Epithelial cell of proximal tubule (primary cell): ENCODE measurements at regions not wholly inside any gene's neighbourhood (a gene's known extent, or its start where the extent isn't known, plus 50 kb on each side); places are given as distances from the start of the nearest gene placed in this dataset.

Experiments used
- DNase-seq: peaks from one replicate; pipeline ENCODE4 v3.0.0-alpha.2; 2011; ENCODE audit warnings: low read depth
- H3K4me3 ChIP-seq: 2 replicates; pipeline ENCODE4 v1.5.1; 2011; ENCODE audit warnings: low read depth, mild to moderate bottlenecking, low read length
- TF ChIP-seq, protein P1 (sequence below): conservative IDR thresholded peaks from 2 replicates; pipeline ENCODE4 v1.5.1; 2012; ENCODE audit warnings: low read depth, mild to moderate bottlenecking, low read length

DNA sequence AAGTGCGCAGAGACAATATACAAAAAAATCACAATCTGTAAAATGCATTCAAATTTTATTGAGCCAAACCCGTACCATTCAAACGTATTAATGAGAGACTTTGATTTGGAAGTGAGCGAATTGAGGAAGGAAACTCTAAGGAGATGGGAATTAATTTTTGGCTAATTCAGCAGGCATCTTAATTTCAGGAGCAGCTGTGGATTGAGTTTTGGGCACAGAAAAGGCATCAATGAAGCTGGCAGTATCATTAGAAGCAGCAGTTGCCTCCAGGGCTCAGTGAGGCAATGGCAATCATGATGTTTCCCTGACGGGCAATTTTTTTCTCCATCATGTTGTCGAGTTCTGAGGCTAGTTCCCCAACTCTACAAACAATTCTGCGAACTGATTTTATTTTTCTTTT lies 2041.6 kb downstream of the NCAM2 start:
- DNase-seq, result no peak
- no peak overlapping the region for H3K4me3 ChIP-seq
- TF ChIP-seq, protein P1, sequence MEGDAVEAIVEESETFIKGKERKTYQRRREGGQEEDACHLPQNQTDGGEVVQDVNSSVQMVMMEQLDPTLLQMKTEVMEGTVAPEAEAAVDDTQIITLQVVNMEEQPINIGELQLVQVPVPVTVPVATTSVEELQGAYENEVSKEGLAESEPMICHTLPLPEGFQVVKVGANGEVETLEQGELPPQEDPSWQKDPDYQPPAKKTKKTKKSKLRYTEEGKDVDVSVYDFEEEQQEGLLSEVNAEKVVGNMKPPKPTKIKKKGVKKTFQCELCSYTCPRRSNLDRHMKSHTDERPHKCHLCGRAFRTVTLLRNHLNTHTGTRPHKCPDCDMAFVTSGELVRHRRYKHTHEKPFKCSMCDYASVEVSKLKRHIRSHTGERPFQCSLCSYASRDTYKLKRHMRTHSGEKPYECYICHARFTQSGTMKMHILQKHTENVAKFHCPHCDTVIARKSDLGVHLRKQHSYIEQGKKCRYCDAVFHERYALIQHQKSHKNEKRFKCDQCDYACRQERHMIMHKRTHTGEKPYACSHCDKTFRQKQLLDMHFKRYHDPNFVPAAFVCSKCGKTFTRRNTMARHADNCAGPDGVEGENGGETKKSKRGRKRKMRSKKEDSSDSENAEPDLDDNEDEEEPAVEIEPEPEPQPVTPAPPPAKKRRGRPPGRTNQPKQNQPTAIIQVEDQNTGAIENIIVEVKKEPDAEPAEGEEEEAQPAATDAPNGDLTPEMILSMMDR, result no peak

- TF ChIP-seq, protein P1, result no peak
- no peak for DNase-seq
- no peak overlapping the region for H3K4me3 ChIP-seq
These were observed 2047.7 kb downstream of the NCAM2 start for GRCh38 chr21:23045955-23046354.

GRCh38 chr21:23067672-23068071 lies 2069.5 kb downstream of the NCAM2 start:
- H3K4me3 ChIP-seq, result no peak overlapping the region
- DNase-seq, result no peak
- TF ChIP-seq, protein P1, result no peak

GRCh38 chr21:23083242-23083641 lies 2085.0 kb downstream of the NCAM2 start:
- TF ChIP-seq, protein P1, result no peak
- no peak for DNase-seq

GRCh38 chr21:23093259-23093658 lies 2095.1 kb downstream of the NCAM2 start:
- DNase-seq, result no peak
- H3K4me3 ChIP-seq, result no peak overlapping the region
- TF ChIP-seq, protein P1, result no peak

More at GRCh38 chr21:23083242-23083641, 2085.0 kb downstream of the NCAM2 start:
- H3K4me3 ChIP-seq, result no peak overlapping the region

DNA sequence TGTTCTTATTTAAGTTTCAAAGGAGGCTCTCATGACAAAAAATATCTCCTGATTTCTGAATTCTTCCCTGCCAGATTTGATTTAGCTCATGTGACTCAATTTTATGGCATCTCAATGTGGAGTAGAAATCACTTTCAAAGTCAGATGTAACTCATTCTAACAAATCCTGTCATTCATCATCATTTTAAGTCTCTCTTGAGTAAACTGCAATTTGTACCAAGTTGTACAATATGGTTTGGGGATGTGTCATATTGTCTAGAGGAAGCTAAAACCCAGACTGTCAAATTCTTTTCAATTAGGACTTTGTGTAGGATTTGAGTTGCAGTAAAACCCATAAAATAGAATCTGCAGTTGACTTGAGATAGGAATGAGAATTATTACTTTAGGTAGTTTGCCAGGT lies 2101.0 kb downstream of the NCAM2 start:
- DNase-seq, result no peak
- no peak overlapping the region for H3K4me3 ChIP-seq
- TF ChIP-seq, protein P1, result no peak

DNA sequence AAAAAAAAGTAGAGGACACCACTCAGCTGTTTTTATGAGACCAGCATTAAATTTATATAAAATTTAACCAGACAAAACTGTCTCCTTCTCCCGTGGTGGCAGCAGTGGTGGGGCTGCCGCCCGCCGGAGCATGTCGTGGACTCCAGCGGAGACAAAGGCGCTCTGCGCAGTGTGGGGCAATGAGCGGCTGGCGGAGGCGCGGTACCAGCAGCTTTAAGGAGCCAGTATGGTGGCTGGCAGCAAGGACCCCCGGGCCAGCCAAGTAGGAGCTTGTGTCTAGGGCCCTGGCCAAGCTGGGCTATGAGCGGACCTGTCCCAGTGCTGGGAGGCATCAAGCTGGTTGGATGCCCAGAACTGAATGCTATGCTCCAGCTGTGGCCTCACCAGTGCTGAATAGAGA lies 2102.9 kb downstream of the NCAM2 start:
- H3K4me3 ChIP-seq, result no peak overlapping the region
- TF ChIP-seq, protein P1, result no peak
- no peak for DNase-seq
